Adrenal gland (tissue), 9 donors: ENCODE measurements at regions not wholly inside any gene's neighbourhood (a gene's known extent, or its start where the extent isn't known, plus 50 kb on each side); places are given as distances from the start of the nearest gene placed in this dataset.
A peak's percentile ranks its signal among the peaks of the same experiment; 100 is the strongest.

ENCODE experiments used
- DNase-seq, 7 donors: peaks; one replicate each; pipeline ENCODE4 v3.0.0-alpha.2; 2019 to 2020
- H3K27ac ChIP-seq, 5 donors: fragments of 200-600 bp; sonication (generic) in 4 of 5; 1 replicate in 3 of 5; 2 replicates in 2 of 5; pipeline versions ENCODE4 v1.5.1 to v1.8.0; 2016 to 2020; ENCODE audit warnings: mild to moderate bottlenecking in 1 of 5
- H3K27me3 ChIP-seq: fragments of 200-600 bp; 2 replicates; pipeline ENCODE4 v1.8.0; 2021
- H3K36me3 ChIP-seq, 2 donors: fragments of 200-600 bp; replicated peaks in 1 of 2; 1 replicate in 1 of 2; 2 replicates in 1 of 2; pipeline versions ENCODE4 v1.5.1 to v1.8.0; 2018 to 2022
- H3K4me1 ChIP-seq, 2 donors: fragments of 200-600 bp; replicated peaks in 1 of 2; 1 replicate in 1 of 2; 2 replicates in 1 of 2; pipeline versions ENCODE4 v1.5.1 to v1.8.0; 2018 to 2021
- H3K4me3 ChIP-seq, 4 donors: fragments of 200-600 bp; sonication (generic) in 3 of 4; one replicate each; pipeline ENCODE4 v1.5.1; 2016 to 2018
- H3K9me3 ChIP-seq, 3 donors: fragments of 200-600 bp; sonication (generic) in 1 of 3; replicated peaks in 1 of 3; 1 replicate in 2 of 3; 2 replicates in 1 of 3; pipeline versions ENCODE4 v1.5.1 to v1.8.0; 2016 to 2021
- CTCF ChIP-seq, 6 experiments: fragments of 450-650 bp in 4 of 6; fragments of 200-600 bp in 2 of 6; sonication (generic) in 1 of 6; IDR thresholded peaks; 1 replicate in 5 of 6; 2 replicates in 1 of 6; pipeline versions ENCODE4 v1.5.1 to v1.8.0; 2016 to 2021; ENCODE audit warnings: antibody characterized with exemption in 6 of 6, mild to moderate bottlenecking in 2 of 6, moderate library complexity in 1 of 6
- POLR2A ChIP-seq, 2 donors: fragments of 450-650 bp; IDR thresholded peaks; one replicate each; pipeline ENCODE4 v1.6.1; 2017; ENCODE audit warnings: antibody characterized with exemption in 2 of 2, mild to moderate bottlenecking in 2 of 2, moderate library complexity in 1 of 2
- WGBS, 4 donors: extraction: QIAGEN DNeasy Blood & Tissue Kit in 2 of 4; methylation state at CpG; one replicate each; pipeline versions ENCODE4 v1.1.5 to v1.1.7; 2013 to 2017; 5-methylcytosine and 5-hydroxymethylcytosine counted together
- intact Hi-C, 2 donors: fragments of 100-400 bp; cut with DNase I; formaldehyde crosslinking; loops; one replicate each; pipeline versions ENCODE4 v1.14.1 to v1.15.0; 2022 to 2023
- donor health status: healthy with polysubstance abuse.
- donor health status: Bipolar disorder and iron deficiency.
- donor health status: DM: yes; HTN: yes; CAD: no.
- donor health status: DM: no; HTN: no; CAD: no.
- donor health status: DM: no; HTN: no; CAD: no.

GRCh38 chr9:88813638-88814209 is 177.5 kb upstream of the S1PR3 start:
- intact Hi-C loops = no loop called here
- 88 to 89% (median 89%) methylated on average over 8 of the region's 8 CpGs for WGBS, 4 donors
- Histone ChIP-seq H3K27ac (no peak overlapping the region), H3K9me3 (no peaks in the 10 kb centered on the region), H3K4me3 (no peak overlapping the region), H3K27me3 (no peaks in the 10 kb centered on the region), H3K36me3 (no peaks in the 10 kb centered on the region), H3K4me1 (peaks cover 0 to 9% of the 10 kb centered on the region in 2 donors)
- TF ChIP-seq CTCF (IDR thresholded peaks at IDR 0.05) (no peak), POLR2A (IDR thresholded peaks at IDR 0.05) (no peak)
- no peak for DNase-seq

GRCh38 chr9:88814577-88814976 is 176.7 kb upstream of the S1PR3 start:
- Histone ChIP-seq H3K36me3 (no peaks in the 10 kb centered on the region), H3K27me3 (no peaks in the 10 kb centered on the region), H3K4me1 (peaks cover 0 to 9% of the 10 kb centered on the region in 2 donors), H3K4me3 (no peak overlapping the region), H3K27ac (no peak overlapping the region), H3K9me3 (no peaks in the 10 kb centered on the region)
- intact Hi-C loops = no loop called here
- DNase-seq = peak in 6 of 7 donors; percentile 35 to 81 (median 48)
- WGBS, 4 donors = 45 to 62% (median 56%) methylated on average over 4 of the region's 4 CpGs
- TF ChIP-seq CTCF (IDR thresholded peaks at IDR 0.05) (no peak), POLR2A (IDR thresholded peaks at IDR 0.05) (no peak)

GRCh38 chr9:88816141-88816540 is 175.1 kb upstream of the S1PR3 start:
- no peaks in the 10 kb centered on the region for H3K36me3 ChIP-seq
- WGBS, 4 donors = 76 to 89% (median 83%) methylated on average over 4 to 9 of the region's 9 CpGs
- H3K4me1 ChIP-seq = peaks cover 0 to 5% of the 10 kb centered on the region in 2 donors
- no peak overlapping the region for H3K4me3 ChIP-seq
- intact Hi-C loops = no loop called here
- no peaks in the 10 kb centered on the region for H3K9me3 ChIP-seq
- H3K27me3 ChIP-seq = no peaks in the 10 kb centered on the region
- H3K27ac ChIP-seq = no peak overlapping the region
- TF ChIP-seq CTCF (IDR thresholded peaks at IDR 0.05) = no peak
- no peak for TF ChIP-seq POLR2A (IDR thresholded peaks at IDR 0.05)
- no peak for DNase-seq

- no peaks in the 10 kb centered on the region for H3K36me3 ChIP-seq
- intact Hi-C loops = no loop called here
- H3K4me3 ChIP-seq = no peak overlapping the region
- H3K4me1 ChIP-seq = peaks cover 0 to 5% of the 10 kb centered on the region in 2 donors
- WGBS, 4 donors = 78 to 98% (median 93%) methylated on average over 2 to 3 of the region's 3 CpGs
- no peaks in the 10 kb centered on the region for H3K9me3 ChIP-seq
- DNase-seq = no peak
- H3K27ac ChIP-seq = no peak overlapping the region
- no peaks in the 10 kb centered on the region for H3K27me3 ChIP-seq
- TF ChIP-seq CTCF (IDR thresholded peaks at IDR 0.05) (no peak), POLR2A (IDR thresholded peaks at IDR 0.05) (no peak)
Observed at GRCh38 chr9:88816591-88816990, 174.7 kb upstream of the S1PR3 start.
